Esophagus muscularis mucosa (tissue), 4 donors: ENCODE measurements at regions not wholly inside any gene's neighbourhood (a gene's known extent, or its start where the extent isn't known, plus 50 kb on each side); places are given as distances from the start of the nearest gene placed in this dataset.
A peak's percentile ranks its signal among the peaks of the same experiment; 100 is the strongest.

Experiments
- DNase-seq: peaks from one replicate; pipeline ENCODE4 v3.0.0-alpha.2; 2017; ENCODE audit errors: extremely low spot score
- H3K27ac ChIP-seq, 4 donors: fragments of 200-600 bp; sonication (generic); replicated peaks in 1 of 4; 1 replicate in 3 of 4; 2 replicates in 1 of 4; pipeline ENCODE4 v1.5.1; 2016 to 2019; ENCODE audit warnings: mild to moderate bottlenecking in 1 of 4
- H3K27me3 ChIP-seq, 4 donors: fragments of 200-600 bp; sonication (generic); one replicate each; pipeline versions ENCODE4 v1.5.1 to v1.6.0; 2016 to 2019
- H3K36me3 ChIP-seq, 4 donors: fragments of 200-600 bp; sonication (generic); one replicate each; pipeline ENCODE4 v1.5.1; 2016 to 2019
- H3K4me1 ChIP-seq, 4 donors: fragments of 200-600 bp; sonication (generic); one replicate each; pipeline ENCODE4 v1.5.1; 2016 to 2019
- H3K4me3 ChIP-seq, 4 donors: fragments of 200-600 bp; sonication (generic); 1 replicate in 2 of 4; 2 replicates in 2 of 4; pipeline ENCODE4 v1.5.1; 2016 to 2019; ENCODE audit warnings: mild to moderate bottlenecking in 4 of 4, moderate library complexity in 1 of 4
- H3K9me3 ChIP-seq, 4 donors: fragments of 200-600 bp; sonication (generic); 1 replicate in 3 of 4; 2 replicates in 1 of 4; pipeline ENCODE4 v1.5.1; 2016 to 2019
- EP300 ChIP-seq: sonication (generic); formaldehyde crosslinking; IDR thresholded peaks from one replicate; pipeline ENCODE4 v1.6.1; 2017; ENCODE audit warnings: antibody characterized with exemption
- POLR2A ChIP-seq: fragments of 450-650 bp; IDR thresholded peaks from one replicate; pipeline ENCODE4 v1.6.1; 2017; ENCODE audit warnings: antibody characterized with exemption, moderate library complexity, mild to moderate bottlenecking, low read depth
- POLR2AphosphoS5 ChIP-seq, 2 donors: sonication (generic); formaldehyde crosslinking; IDR thresholded peaks; one replicate each; pipeline ENCODE4 v1.6.1; 2017; ENCODE audit warnings: antibody characterized with exemption in 2 of 2
- WGBS: methylation state at CpG from one replicate; pipeline ENCODE4 v1.1.5; 2018; 5-methylcytosine and 5-hydroxymethylcytosine counted together
- intact Hi-C: fragments of 100-400 bp; cut with DNase I; formaldehyde crosslinking; loops from one replicate; pipeline ENCODE4 v1.15.1; 2023
- TF ChIP-seq, protein P1 (sequence below), 3 experiments: fragments of 200-600 bp in 2 of 3; fragments of 450-650 bp in 1 of 3; sonication (generic) in 2 of 3; IDR thresholded peaks; one replicate each; pipeline ENCODE4 v1.5.1; 2017 to 2019; ENCODE audit warnings: antibody characterized with exemption in 3 of 3, mild to moderate bottlenecking in 2 of 3, moderate library complexity in 1 of 3

DNA sequence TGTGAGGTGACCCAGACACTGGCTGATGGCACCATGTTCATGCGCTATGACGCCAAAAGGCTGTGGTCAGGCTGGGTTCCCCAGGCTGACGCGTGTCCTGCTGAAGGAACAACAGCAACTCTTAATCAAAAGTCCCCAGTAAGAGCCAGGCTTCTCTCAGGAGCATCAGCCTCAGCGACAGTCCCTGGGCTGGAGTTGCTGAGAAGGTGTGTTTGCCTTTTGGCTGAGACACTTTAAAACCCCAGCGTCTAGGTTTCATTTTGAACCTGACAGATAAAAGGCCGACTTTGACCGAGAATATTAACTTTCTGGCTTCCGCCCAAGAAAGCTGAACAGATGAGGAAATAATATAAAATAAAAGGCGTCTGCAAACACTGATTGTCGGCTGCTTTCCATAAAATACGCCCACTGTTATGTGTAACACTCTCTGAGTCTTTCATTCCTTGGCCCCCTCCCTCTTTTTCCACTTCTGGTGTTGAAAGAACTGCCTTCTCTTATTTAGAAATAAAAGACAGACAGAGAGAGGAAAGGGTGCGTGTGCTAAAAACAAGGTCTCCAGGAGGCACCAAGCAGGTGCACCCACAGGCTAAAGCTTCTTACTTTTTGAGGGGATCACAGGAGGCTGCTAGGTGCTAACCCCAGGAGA, 373.6 kb downstream of the MID1IP1 start:
- 35% methylated on average over 13 of the region's 13 CpGs for WGBS
- no peaks in the 10 kb centered on the region for H3K9me3 ChIP-seq
- peak overlapping the region in 1 of 4 donors; percentile 4 for H3K27ac ChIP-seq
- H3K36me3 ChIP-seq: no peaks in the 10 kb centered on the region
- intact Hi-C loops: no loop called here
- H3K4me3 ChIP-seq: peak overlapping the region; percentile 5 to 38 (median 24)
- no peaks in the 10 kb centered on the region for H3K27me3 ChIP-seq
- H3K4me1 ChIP-seq: peaks cover 0 to 15% (median 12%) of the 10 kb centered on the region in 4 donors
- DNase-seq: no peak
- TF ChIP-seq POLR2AphosphoS5 (IDR thresholded peaks at IDR 0.05) (no peak), EP300 (no peak), POLR2A (no peak)
- TF ChIP-seq, protein P1, sequence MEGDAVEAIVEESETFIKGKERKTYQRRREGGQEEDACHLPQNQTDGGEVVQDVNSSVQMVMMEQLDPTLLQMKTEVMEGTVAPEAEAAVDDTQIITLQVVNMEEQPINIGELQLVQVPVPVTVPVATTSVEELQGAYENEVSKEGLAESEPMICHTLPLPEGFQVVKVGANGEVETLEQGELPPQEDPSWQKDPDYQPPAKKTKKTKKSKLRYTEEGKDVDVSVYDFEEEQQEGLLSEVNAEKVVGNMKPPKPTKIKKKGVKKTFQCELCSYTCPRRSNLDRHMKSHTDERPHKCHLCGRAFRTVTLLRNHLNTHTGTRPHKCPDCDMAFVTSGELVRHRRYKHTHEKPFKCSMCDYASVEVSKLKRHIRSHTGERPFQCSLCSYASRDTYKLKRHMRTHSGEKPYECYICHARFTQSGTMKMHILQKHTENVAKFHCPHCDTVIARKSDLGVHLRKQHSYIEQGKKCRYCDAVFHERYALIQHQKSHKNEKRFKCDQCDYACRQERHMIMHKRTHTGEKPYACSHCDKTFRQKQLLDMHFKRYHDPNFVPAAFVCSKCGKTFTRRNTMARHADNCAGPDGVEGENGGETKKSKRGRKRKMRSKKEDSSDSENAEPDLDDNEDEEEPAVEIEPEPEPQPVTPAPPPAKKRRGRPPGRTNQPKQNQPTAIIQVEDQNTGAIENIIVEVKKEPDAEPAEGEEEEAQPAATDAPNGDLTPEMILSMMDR (IDR thresholded peaks at IDR 0.05): no peak

DNA sequence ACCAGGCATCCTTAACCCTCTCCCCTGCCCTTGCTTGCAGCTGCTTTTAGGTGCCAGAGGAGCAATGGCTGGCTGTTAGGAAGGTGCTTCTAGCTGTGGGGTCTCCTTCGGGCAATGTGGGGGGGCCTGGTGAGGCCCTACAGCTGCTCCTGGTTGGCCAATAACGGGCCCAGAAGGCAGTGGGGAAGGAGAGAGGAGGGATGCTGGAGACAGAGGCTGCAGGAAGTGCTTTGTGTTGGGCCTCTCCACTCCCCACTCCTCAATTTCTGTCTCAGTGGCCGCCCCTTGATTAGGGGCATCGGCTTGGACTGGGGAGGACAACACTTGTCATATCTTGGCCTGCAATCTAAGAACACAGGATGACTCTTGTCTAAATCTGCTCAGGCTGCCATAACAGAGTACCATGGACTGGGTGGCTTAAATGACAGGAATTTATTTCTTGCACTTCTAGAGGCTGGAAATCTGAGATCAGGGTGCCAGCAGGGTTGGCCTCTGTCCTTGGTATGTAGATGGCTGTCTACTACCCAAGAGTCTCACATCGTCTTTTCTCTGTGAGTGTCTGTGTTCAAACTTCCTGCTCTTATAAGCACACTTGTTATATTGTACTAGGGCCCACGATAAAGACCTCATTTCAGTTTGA, 374.3 kb downstream of the MID1IP1 start:
- DNase-seq: no peak
- peaks cover 0 to 15% (median 12%) of the 10 kb centered on the region in 4 donors for H3K4me1 ChIP-seq
- H3K9me3 ChIP-seq: no peaks in the 10 kb centered on the region
- TF ChIP-seq POLR2AphosphoS5 (IDR thresholded peaks at IDR 0.05) (no peak), EP300 (no peak), POLR2A (no peak)
- TF ChIP-seq, protein P1 (IDR thresholded peaks at IDR 0.05): no peak
- no peak overlapping the region for H3K27ac ChIP-seq
- H3K36me3 ChIP-seq: no peaks in the 10 kb centered on the region
- no peaks in the 10 kb centered on the region for H3K27me3 ChIP-seq
- intact Hi-C loops: no loop called here
- no peak overlapping the region for H3K4me3 ChIP-seq
- 62% methylated on average over 4 of the region's 6 CpGs for WGBS

DNA sequence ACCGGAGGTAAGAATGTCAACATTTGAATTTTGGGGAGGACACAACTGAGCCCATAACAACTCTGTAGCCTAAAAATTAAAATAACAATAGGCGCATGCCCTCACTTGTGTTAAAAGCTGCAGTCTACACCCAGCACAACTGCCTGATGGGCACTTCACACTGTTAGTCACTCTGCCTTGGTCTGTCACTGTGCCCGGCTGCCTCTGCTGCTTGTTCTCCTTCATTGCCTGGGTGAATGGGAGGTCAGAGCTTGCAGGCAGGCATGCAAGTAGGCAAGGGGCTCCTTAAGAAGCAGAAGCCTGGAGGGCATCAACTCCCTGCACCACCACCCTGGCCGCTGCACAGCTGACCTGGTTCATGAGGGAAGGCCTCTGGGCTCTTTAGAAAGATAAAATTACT, 374.8 kb downstream of the MID1IP1 start:
- no peaks in the 10 kb centered on the region for H3K27me3 ChIP-seq
- intact Hi-C loops: no loop called here
- H3K9me3 ChIP-seq: no peaks in the 10 kb centered on the region
- no peak overlapping the region for H3K27ac ChIP-seq
- WGBS: 91% methylated on average over 4 of the region's 4 CpGs
- H3K36me3 ChIP-seq: no peaks in the 10 kb centered on the region
- H3K4me3 ChIP-seq: no peak overlapping the region
- DNase-seq: no peak
- TF ChIP-seq POLR2AphosphoS5 (IDR thresholded peaks at IDR 0.05): no peak
- TF ChIP-seq, protein P1 (IDR thresholded peaks at IDR 0.05): no peak
- TF ChIP-seq EP300: no peak
- TF ChIP-seq POLR2A: no peak
- H3K4me1 ChIP-seq: peaks cover 0 to 15% (median 12%) of the 10 kb centered on the region in 4 donors

DNA sequence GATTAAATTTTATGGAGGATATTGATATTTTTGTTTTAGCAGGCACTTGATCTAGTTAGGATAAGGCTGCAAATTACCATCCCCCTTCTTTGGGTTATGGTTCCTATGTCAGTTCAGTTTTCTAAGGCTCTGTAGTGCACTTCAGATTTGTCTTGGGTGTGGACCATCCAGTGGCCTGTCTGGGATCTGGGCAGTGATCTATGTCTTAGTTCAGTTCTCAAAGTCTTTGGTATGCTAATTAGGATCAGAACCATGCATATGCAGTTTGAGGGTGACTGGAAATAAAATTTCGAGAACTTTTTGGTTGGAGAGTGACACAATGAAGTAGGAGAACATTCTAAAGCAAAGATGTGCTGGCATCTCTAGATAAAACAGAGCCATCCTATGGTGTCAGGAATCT, 388.2 kb downstream of the MID1IP1 start:
- Histone ChIP-seq H3K27me3 (no peaks in the 10 kb centered on the region), H3K4me1 (no peaks in the 10 kb centered on the region), H3K9me3 (peaks cover 0 to 17% (median 0%) of the 10 kb centered on the region in 4 donors), H3K36me3 (no peaks in the 10 kb centered on the region), H3K4me3 (no peak overlapping the region), H3K27ac (no peak overlapping the region)
- TF ChIP-seq POLR2A (no peak), POLR2AphosphoS5 (IDR thresholded peaks at IDR 0.05) (no peak), EP300 (no peak)
- TF ChIP-seq, protein P1 (IDR thresholded peaks at IDR 0.05): no peak
- intact Hi-C loops: no loop called here
- no peak for DNase-seq
- WGBS: 70% methylated on average over 1 of the region's 1 CpG

DNA sequence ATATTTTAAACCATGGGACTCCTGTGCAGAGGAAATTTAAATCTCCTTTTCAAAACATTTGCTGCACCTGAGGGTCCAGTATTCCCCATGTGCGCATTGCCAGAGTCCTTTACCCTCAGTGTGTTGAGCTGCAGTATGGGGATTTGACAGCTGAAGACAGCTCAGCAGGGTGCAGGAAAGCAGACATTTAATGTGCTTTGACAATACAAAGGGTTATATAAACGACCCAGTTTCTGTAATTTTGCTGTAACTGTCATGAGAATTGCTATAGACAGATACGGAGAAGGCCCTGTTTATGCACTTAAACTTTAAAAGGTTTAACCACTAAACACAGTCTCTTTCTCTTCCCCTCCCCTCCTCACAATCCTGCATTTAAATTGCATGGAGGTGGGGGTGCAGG, 393.4 kb downstream of the MID1IP1 start:
- Histone ChIP-seq H3K4me1 (peaks cover 0 to 5% (median 0%) of the 10 kb centered on the region in 4 donors), H3K27me3 (no peaks in the 10 kb centered on the region), H3K9me3 (no peaks in the 10 kb centered on the region), H3K27ac (no peak overlapping the region), H3K36me3 (no peaks in the 10 kb centered on the region), H3K4me3 (no peak overlapping the region)
- 55% methylated on average over 3 of the region's 3 CpGs for WGBS
- DNase-seq: no peak
- TF ChIP-seq, protein P1 (IDR thresholded peaks at IDR 0.05): no peak
- TF ChIP-seq EP300: no peak
- TF ChIP-seq POLR2AphosphoS5 (IDR thresholded peaks at IDR 0.05): no peak
- no peak for TF ChIP-seq POLR2A
- intact Hi-C loops: no loop called here
